A549 (cell line): ENCODE measurements at regions not wholly inside any gene's neighbourhood (a gene's known extent, or its start where the extent isn't known, plus 50 kb on each side); places are given as distances from the start of the nearest gene placed in this dataset.

Experiments
- BHLHE40 ChIP-seq: IDR thresholded peaks from 2 replicates; pipeline ENCODE4 v1.6.1; 2012; ENCODE audit warnings: low read depth, low read length, inconsistent platforms
- CBX8 ChIP-seq: fragments of 200-600 bp; sonication (generic); IDR thresholded peaks from 2 replicates; pipeline ENCODE4 v1.6.1; 2016
- CEBPB ChIP-seq, 2 experiments: fragments of >200 bp in 1 of 2; sonication (Bioruptor Twin) in 1 of 2; formaldehyde crosslinking in 1 of 2; IDR thresholded peaks; 2 replicates each; pipeline ENCODE4 v1.6.1; 2012 to 2016
- CHD4 ChIP-seq: fragments of 200-600 bp; sonication (generic); IDR thresholded peaks from 2 replicates; pipeline ENCODE4 v1.6.1; 2016; ENCODE audit warnings: antibody characterized with exemption, mild to moderate bottlenecking, borderline replicate concordance
- MYC ChIP-seq: IDR thresholded peaks from 2 replicates; pipeline ENCODE4 v1.6.1; 2012; ENCODE audit warnings: mild to moderate bottlenecking, inconsistent platforms, low read length, improper control_type of control experiment, borderline replicate concordance
- NFE2L2 ChIP-seq: fragments of 150-350 bp; conservative IDR thresholded peaks from 2 replicates; pipeline ENCODE4 v1.6.1; 2014; ENCODE audit warnings: low read length
- POLR2A ChIP-seq: IDR thresholded peaks from 2 replicates; pipeline ENCODE4 v1.6.1; 2012; ENCODE audit warnings: mild to moderate bottlenecking, low read length
- RAD21 ChIP-seq, 2 experiments: fragments of >200 bp in 1 of 2; sonication (Bioruptor Twin) in 1 of 2; formaldehyde crosslinking in 1 of 2; IDR thresholded peaks in 1 of 2; conservative IDR thresholded peaks in 1 of 2; 2 replicates in 1 of 2; 3 replicates in 1 of 2; pipeline ENCODE4 v1.6.1; 2012 to 2018; ENCODE audit warnings: inconsistent platforms in 1 of 2
- RCOR1 ChIP-seq: fragments of 150-350 bp; IDR thresholded peaks from 2 replicates; pipeline ENCODE4 v1.6.1; 2014; ENCODE audit warnings: antibody characterized with exemption, low read length, low read depth
- RFX5 ChIP-seq: fragments of 450-650 bp; IDR thresholded peaks from 2 replicates; pipeline ENCODE4 v1.7.1; 2014; ENCODE audit warnings: antibody characterized with exemption, mild to moderate bottlenecking, moderate library complexity
- USF2 ChIP-seq: fragments of 450-650 bp; IDR thresholded peaks from 2 replicates; pipeline ENCODE4 v1.6.1; 2014; ENCODE audit warnings: antibody characterized with exemption
- ZFP36 ChIP-seq: fragments of 450-650 bp; IDR thresholded peaks from 2 replicates; pipeline ENCODE4 v1.6.1; 2014; ENCODE audit warnings: borderline replicate concordance; ENCODE audit not compliant: partially characterized antibody
- TF ChIP-seq, protein P1 (sequence below): fragments of >200 bp; sonication (Bioruptor Twin); formaldehyde crosslinking; IDR thresholded peaks from 3 replicates; pipeline ENCODE4 v1.5.1; 2016

DNA sequence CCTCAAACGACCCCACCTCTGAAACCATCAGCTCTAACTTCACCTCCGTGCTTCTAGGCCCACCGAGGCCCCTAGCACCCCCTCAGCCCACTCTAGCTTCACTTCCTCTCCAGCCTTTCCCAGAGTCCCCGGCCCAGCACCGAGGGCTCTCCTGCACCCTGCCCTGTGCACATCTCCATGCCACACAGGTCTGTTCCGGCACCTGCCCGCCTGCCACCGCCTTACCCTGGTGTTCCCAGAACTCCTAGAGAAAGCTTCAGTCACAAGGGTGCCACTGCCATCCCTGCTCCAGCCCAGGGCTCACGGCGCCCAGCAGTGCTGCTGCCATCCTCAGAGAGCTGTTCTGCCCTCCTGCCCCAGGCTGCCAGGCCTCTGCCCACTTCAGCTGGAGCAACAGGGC is 61.3 kb upstream of the INSIG1 start:
- TF ChIP-seq, protein P1, sequence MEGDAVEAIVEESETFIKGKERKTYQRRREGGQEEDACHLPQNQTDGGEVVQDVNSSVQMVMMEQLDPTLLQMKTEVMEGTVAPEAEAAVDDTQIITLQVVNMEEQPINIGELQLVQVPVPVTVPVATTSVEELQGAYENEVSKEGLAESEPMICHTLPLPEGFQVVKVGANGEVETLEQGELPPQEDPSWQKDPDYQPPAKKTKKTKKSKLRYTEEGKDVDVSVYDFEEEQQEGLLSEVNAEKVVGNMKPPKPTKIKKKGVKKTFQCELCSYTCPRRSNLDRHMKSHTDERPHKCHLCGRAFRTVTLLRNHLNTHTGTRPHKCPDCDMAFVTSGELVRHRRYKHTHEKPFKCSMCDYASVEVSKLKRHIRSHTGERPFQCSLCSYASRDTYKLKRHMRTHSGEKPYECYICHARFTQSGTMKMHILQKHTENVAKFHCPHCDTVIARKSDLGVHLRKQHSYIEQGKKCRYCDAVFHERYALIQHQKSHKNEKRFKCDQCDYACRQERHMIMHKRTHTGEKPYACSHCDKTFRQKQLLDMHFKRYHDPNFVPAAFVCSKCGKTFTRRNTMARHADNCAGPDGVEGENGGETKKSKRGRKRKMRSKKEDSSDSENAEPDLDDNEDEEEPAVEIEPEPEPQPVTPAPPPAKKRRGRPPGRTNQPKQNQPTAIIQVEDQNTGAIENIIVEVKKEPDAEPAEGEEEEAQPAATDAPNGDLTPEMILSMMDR: no peak
- TF ChIP-seq BHLHE40 (no peak), NFE2L2 (no peak), POLR2A (no peak), USF2 (no peak), RCOR1 (no peak), RAD21 (conservative IDR thresholded peaks at IDR 0.05 in 1 of 2, IDR thresholded peaks at IDR 0.05 in 1 of 2) (no peak), ZFP36 (no peak), CBX8 (no peak), MYC (no peak), CEBPB (IDR thresholded peaks at IDR 0.05) (no peak), RFX5 (no peak), CHD4 (no peak)
